Progenitor cell of endocrine pancreas (in vitro differentiated cells): ENCODE measurements at regions not wholly inside any gene's neighbourhood (a gene's known extent, or its start where the extent isn't known, plus 50 kb on each side); places are given as distances from the start of the nearest gene placed in this dataset.
"Not testable (repeated sequence)": the region's sequence is repeated elsewhere in the genome, so short reads cannot be mapped to it uniquely, and the experiment has no call there.

ENCODE experiments used
- DNase-seq: peaks from one replicate; pipeline ENCODE4 v3.0.0; 2021; ENCODE audit warnings: low spot score; ENCODE audit not compliant: unreplicated experiment
- H3K27ac Mint-ChIP-seq: 2 replicates; pipeline ENCODE4 v1.8.0; 2021; ENCODE audit warnings: mild to moderate bottlenecking, moderate library complexity, mixed read lengths
- H3K27me3 Mint-ChIP-seq: 2 replicates; pipeline ENCODE4 v1.8.0; 2021; ENCODE audit warnings: mixed read lengths
- H3K36me3 Mint-ChIP-seq: 2 replicates; pipeline ENCODE4 v1.8.0; 2022; ENCODE audit warnings: mixed read lengths; ENCODE audit not compliant: insufficient read depth
- H3K4me1 Mint-ChIP-seq: 2 replicates; pipeline ENCODE4 v1.8.0; 2021; ENCODE audit warnings: low read depth, mixed read lengths
- H3K4me3 Mint-ChIP-seq: 2 replicates; pipeline ENCODE4 v1.8.0; 2021; ENCODE audit warnings: low read depth, mild to moderate bottlenecking, moderate library complexity, mixed read lengths
- H3K9me3 Mint-ChIP-seq: 2 replicates; pipeline ENCODE4 v1.8.0; 2021; ENCODE audit warnings: low read depth, mixed read lengths
- TF ChIP-seq, protein P1 (sequence below): fragments of 200-600 bp; sonication (generic); IDR thresholded peaks from one replicate; pipeline ENCODE4 v1.5.0; 2021; ENCODE audit warnings: antibody characterized with exemption, mild to moderate bottlenecking; ENCODE audit not compliant: unreplicated experiment

DNA sequence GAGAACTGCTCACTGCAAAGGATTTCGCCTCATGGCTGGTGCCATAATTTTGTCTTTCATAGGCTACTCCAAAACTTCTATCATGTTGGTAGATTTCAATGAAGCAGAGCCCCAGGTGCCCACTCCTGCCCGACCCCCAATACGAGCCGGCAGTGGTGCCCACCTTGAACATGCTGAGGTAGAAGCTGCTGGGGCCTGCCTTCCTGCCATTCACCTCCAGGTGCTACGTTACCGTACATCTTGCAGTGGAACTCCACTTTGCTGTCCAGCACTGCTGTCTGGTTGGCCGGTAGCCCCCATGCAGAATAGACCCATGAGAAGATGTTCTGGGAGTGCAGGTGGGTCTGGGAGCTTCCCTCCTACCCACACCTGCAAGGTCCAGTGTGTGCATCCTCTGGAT is 502.8 kb upstream of the TBL1XR1 start:
- no peaks in the 10 kb centered on the region for H3K9me3 Mint-ChIP-seq
- no peak overlapping the region for H3K27ac Mint-ChIP-seq
- H3K27me3 Mint-ChIP-seq, result no peaks in the 10 kb centered on the region
- no peak overlapping the region for H3K4me3 Mint-ChIP-seq
- no peaks in the 10 kb centered on the region for H3K4me1 Mint-ChIP-seq
- TF ChIP-seq, protein P1, sequence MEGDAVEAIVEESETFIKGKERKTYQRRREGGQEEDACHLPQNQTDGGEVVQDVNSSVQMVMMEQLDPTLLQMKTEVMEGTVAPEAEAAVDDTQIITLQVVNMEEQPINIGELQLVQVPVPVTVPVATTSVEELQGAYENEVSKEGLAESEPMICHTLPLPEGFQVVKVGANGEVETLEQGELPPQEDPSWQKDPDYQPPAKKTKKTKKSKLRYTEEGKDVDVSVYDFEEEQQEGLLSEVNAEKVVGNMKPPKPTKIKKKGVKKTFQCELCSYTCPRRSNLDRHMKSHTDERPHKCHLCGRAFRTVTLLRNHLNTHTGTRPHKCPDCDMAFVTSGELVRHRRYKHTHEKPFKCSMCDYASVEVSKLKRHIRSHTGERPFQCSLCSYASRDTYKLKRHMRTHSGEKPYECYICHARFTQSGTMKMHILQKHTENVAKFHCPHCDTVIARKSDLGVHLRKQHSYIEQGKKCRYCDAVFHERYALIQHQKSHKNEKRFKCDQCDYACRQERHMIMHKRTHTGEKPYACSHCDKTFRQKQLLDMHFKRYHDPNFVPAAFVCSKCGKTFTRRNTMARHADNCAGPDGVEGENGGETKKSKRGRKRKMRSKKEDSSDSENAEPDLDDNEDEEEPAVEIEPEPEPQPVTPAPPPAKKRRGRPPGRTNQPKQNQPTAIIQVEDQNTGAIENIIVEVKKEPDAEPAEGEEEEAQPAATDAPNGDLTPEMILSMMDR, result no peak
- no peak for DNase-seq
- no peaks in the 10 kb centered on the region for H3K36me3 Mint-ChIP-seq

DNA sequence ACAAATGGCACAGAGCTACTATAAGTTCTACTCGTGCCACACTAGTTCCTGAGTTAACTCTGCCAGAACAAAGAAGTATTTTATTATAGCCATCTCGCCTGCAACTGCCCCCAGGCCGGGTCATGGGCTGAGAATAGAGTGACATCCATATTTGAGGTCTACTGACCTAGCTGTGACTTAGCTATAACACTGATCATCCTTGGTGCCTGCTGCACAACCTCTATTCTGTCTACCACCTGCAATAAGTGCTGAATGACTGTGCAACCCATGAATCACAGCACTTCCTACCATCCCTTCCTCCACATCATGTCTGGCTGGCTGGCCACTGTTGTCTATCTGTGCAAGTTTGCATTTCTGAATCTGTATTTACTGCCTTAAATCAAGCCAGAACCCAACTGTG is 506.5 kb upstream of the TBL1XR1 start:
- Mint-ChIP-seq H3K27ac (no peak overlapping the region), H3K4me3 (no peak overlapping the region), H3K27me3 (no peaks in the 10 kb centered on the region), H3K9me3 (no peaks in the 10 kb centered on the region), H3K36me3 (no peaks in the 10 kb centered on the region), H3K4me1 (peaks cover 9% of the 10 kb centered on the region)
- no peak for DNase-seq
- TF ChIP-seq, protein P1, result no peak

DNA sequence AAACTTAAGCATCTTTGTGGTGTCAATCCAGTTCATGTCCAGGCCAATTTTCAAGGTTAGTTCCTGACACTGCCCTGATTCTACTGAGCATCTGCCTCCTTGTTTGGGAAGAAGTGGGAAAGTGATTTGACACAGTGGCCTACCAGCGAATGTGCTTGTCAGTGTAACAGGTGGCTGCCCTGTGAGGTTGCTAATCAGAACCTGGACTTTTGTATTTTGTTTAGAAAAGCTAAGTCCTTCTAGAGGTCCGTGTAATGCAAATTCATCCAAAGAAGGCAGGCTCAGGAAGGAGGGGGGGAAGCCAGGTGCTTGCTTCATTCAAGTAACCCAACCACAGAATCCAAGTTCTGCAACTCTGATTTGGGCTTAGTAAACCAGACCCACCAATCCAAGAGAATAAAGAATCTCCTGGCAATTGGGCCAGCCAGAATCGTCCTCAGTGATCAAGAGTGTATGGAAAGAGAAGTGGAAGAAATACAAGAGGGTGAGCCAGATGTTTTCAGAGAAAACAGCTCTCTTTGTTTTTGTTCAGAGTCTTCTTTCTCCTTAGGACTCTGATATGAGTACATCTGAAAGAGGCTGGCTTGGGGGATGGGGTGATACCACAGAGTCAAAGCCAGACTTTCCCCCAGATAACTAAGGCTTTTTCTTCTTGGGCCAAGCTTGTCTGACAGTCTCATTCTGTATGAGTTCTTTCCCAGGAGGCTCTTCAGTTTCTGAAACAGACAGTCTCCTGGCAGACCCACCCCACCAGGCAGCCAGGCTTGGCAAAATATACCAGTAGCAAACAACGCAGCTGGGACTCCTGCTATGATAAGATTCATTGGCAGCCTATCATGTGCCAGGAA is 508.9 kb upstream of the TBL1XR1 start:
- TF ChIP-seq, protein P1, result no peak
- Mint-ChIP-seq H3K27ac (no peak overlapping the region), H3K4me3 (no peak overlapping the region), H3K36me3 (no peaks in the 10 kb centered on the region), H3K9me3 (no peaks in the 10 kb centered on the region), H3K4me1 (peaks cover 9% of the 10 kb centered on the region), H3K27me3 (no peaks in the 10 kb centered on the region)
- DNase-seq, result no peak

DNA sequence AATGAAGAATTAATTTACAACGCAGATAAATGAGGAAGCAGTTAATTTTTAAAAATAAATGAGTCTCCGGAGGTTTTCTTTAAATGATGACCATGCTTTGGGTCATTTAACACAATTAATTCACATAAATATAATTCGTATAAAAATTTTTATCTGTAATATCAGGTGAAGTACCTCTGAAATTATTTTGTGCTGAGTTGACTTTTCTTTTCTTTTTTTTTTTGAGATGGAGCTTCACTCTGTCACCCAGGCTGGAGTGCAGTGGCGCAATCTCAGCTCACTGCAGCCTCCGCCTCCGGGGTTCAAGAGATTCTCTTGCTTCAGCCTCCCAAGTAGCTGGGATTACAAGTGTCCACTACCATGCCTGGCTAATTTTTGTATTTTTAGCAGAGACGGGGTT is 512.2 kb upstream of the TBL1XR1 start:
- H3K9me3 Mint-ChIP-seq, H3K36me3 Mint-ChIP-seq, H3K4me3 Mint-ChIP-seq, H3K27me3 Mint-ChIP-seq, DNase-seq, H3K27ac Mint-ChIP-seq: not testable (repeated sequence)
- peaks cover 11% of the 10 kb centered on the region for H3K4me1 Mint-ChIP-seq

DNA sequence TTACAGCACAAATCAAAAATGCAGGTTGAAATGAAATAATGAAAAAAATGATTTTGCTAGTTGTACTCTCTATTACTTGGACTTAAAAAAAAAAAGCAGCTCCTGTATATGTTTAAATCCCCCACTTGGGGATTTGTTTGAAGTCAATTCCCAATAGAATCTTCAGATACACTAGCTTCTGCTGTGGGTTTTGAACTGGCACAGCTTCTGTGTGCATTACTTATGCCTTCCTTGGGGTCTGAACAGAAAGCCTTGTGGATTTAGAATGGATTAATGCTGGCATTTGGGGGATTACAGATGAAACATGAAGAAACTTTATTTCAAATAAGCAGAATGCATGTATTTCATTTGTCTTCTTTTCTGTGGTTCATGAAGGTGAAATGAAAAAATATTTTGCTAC is 513.2 kb upstream of the TBL1XR1 start:
- Mint-ChIP-seq H3K9me3 (no peaks in the 10 kb centered on the region), H3K27ac (no peak overlapping the region)
- TF ChIP-seq, protein P1, result no peak

DNA sequence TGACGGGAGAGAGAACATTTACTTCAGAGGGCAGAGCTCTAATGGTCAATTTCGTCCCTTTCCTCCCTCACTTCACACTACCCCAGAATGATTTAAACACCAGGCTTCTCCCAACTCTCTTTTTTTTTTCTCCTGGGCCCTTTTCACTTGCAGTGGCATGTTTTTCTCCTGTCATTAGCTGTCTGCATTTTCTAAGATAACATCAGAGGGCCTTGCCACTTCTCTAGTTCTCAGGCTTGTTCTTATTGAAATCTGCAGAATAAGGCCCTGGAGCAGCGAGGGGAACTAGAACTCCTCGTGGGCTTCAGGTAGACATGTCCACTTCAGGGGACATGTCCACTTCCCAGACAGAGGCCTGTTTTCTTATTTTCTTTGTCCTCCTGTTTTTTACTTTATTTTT is 514.4 kb upstream of the TBL1XR1 start:
- Mint-ChIP-seq H3K36me3 (no peaks in the 10 kb centered on the region), H3K4me1 (peaks cover 10% of the 10 kb centered on the region), H3K27me3 (no peaks in the 10 kb centered on the region), H3K9me3 (no peaks in the 10 kb centered on the region), H3K4me3 (no peak overlapping the region), H3K27ac (no peak overlapping the region)
- TF ChIP-seq, protein P1, result no peak
- DNase-seq, result no peak

More for the DNA sequence above, 513.2 kb upstream of the TBL1XR1 start:
- Mint-ChIP-seq H3K4me1 (peaks cover 11% of the 10 kb centered on the region), H3K27me3 (no peaks in the 10 kb centered on the region), H3K36me3 (no peaks in the 10 kb centered on the region), H3K4me3 (no peak overlapping the region)
- DNase-seq, result no peak
